HuH-7 (cell line): ENCODE measurements at regions not wholly inside any gene's neighbourhood (a gene's known extent, or its start where the extent isn't known, plus 50 kb on each side); places are given as distances from the start of the nearest gene placed in this dataset.
"Not testable (repeated sequence)": the region's sequence is repeated elsewhere in the genome, so short reads cannot be mapped to it uniquely, and the experiment has no call there.

Experiments
- DNase-seq: peaks from one replicate; pipeline ENCODE4 v3.0.0; 2011; ENCODE audit warnings: low spot score

- DNase-seq: no peak
Measured at GRCh38 chr1:212155219-212155618, 119.7 kb downstream of the DTL start.

- DNase-seq: no peak
Measured at GRCh38 chr1:212157252-212157651, 121.7 kb downstream of the DTL start.

GRCh38 chr1:212158912-212159796 is 123.6 kb downstream of the DTL start:
- DNase-seq: no peak

- DNase-seq: no peak
Measured at GRCh38 chr1:212161231-212161781, 123.9 kb upstream of the PPP2R5A start.

- DNase-seq: no peak
Measured at GRCh38 chr1:212162635-212163034, 122.6 kb upstream of the PPP2R5A start.

- no peak for DNase-seq
Measured at GRCh38 chr1:212164095-212164872, 120.9 kb upstream of the PPP2R5A start.

GRCh38 chr1:212166244-212166643 is 119.0 kb upstream of the PPP2R5A start:
- DNase-seq: no peak

- no peak for DNase-seq
Measured at GRCh38 chr1:212166644-212167043, 118.6 kb upstream of the PPP2R5A start.

GRCh38 chr1:212167098-212167497 is 118.1 kb upstream of the PPP2R5A start:
- no peak for DNase-seq

- no peak for DNase-seq
Measured at GRCh38 chr1:212173567-212173966, 111.6 kb upstream of the PPP2R5A start.

GRCh38 chr1:212174295-212174694 is 110.9 kb upstream of the PPP2R5A start:
- DNase-seq: not testable (repeated sequence)

- DNase-seq: no peak
Measured at GRCh38 chr1:212177542-212177941, 107.7 kb upstream of the PPP2R5A start.

- no peak for DNase-seq
Measured at GRCh38 chr1:212178851-212179250, 106.4 kb upstream of the PPP2R5A start.

- DNase-seq: no peak
Measured at GRCh38 chr1:212179394-212180076, 105.7 kb upstream of the PPP2R5A start.

- no peak for DNase-seq
Measured at GRCh38 chr1:212181015-212181882, 104.0 kb upstream of the PPP2R5A start.

- no peak for DNase-seq
Measured at GRCh38 chr1:212182171-212182570, 103.0 kb upstream of the PPP2R5A start.

- no peak for DNase-seq
Measured at GRCh38 chr1:212182579-212182978, 102.6 kb upstream of the PPP2R5A start.

- no peak for DNase-seq
Measured at GRCh38 chr1:212186427-212187207, 98.6 kb upstream of the PPP2R5A start.

GRCh38 chr1:212188599-212189351 is 96.4 kb upstream of the PPP2R5A start:
- DNase-seq: no peak

GRCh38 chr1:212189352-212189738 is 95.9 kb upstream of the PPP2R5A start:
- no peak for DNase-seq
